H1 (cell line): ENCODE measurements at regions not wholly inside any gene's neighbourhood (a gene's known extent, or its start where the extent isn't known, plus 50 kb on each side); places are given as distances from the start of the nearest gene placed in this dataset.

Experiments
- CTCF ChIA-PET: fragments of 300-600 bp; sonication (Branson Sonifier 250); formaldehyde crosslinking; loops from one replicate; lab custom pipeline; 2021; ENCODE audit not compliant: partially characterized antibody; lab: Charles Lee
- POLR2A ChIA-PET: fragments of 300-600 bp; sonication (Branson Sonifier 250); formaldehyde crosslinking; loops from one replicate; lab custom pipeline; 2021; ENCODE audit warnings: inconsistent platforms; ENCODE audit not compliant: partially characterized antibody; lab: Charles Lee
- DNase-seq, 2 experiments: peaks; one replicate each; pipeline versions ENCODE4 v3.0.0 to v3.0.0-alpha.2; 2010 to 2022; ENCODE audit warnings: low spot score in 2 of 2, low read depth in 1 of 2, mixed read lengths in 1 of 2
- FAIRE-seq: peaks from 2 replicates; lab custom pipeline; 2011; peaks lifted over from hg19 to GRCh38; lab: Jason Lieb, UNC
- H2AFZ ChIP-seq: 2 replicates; pipeline ENCODE4 v1.8.1; 2012; ENCODE audit warnings: low read length, inconsistent platforms
- H2AK5ac ChIP-seq: 2 replicates; pipeline ENCODE4 v1.6.1; 2013; ENCODE audit warnings: low read depth, low read length
- H2BK120ac ChIP-seq: replicated peaks from 2 replicates; pipeline ENCODE3; 2013; ENCODE audit warnings: low read depth, low read length, inconsistent platforms
- H2BK12ac ChIP-seq: 2 replicates; pipeline ENCODE4 v1.6.1; 2013; ENCODE audit warnings: low read depth, low read length
- H2BK15ac ChIP-seq: 2 replicates; pipeline ENCODE4 v1.6.1; 2013; ENCODE audit warnings: low read length
- H2BK20ac ChIP-seq: 2 replicates; pipeline ENCODE4 v1.6.1; 2013; ENCODE audit warnings: low read length
- H2BK5ac ChIP-seq: 2 replicates; pipeline ENCODE4 v1.6.1; 2013; ENCODE audit warnings: low read depth, low read length
- H3K14ac ChIP-seq: 2 replicates; pipeline ENCODE4 v1.6.1; 2013; ENCODE audit warnings: inconsistent platforms; ENCODE audit not compliant: insufficient read length
- H3K18ac ChIP-seq: 2 replicates; pipeline ENCODE4 v1.6.1; 2013; ENCODE audit warnings: low read length; ENCODE audit errors: extremely low read depth
- H3K23ac ChIP-seq: 2 replicates; pipeline ENCODE4 v1.6.1; 2013; ENCODE audit warnings: inconsistent platforms; ENCODE audit not compliant: insufficient read length
- H3K23me2 ChIP-seq: 2 replicates; pipeline ENCODE4 v1.6.1; 2013; ENCODE audit warnings: low read depth, low read length
- H3K27ac ChIP-seq: 2 replicates; pipeline ENCODE4 v1.6.1; 2011; ENCODE audit warnings: low read depth, low read length, inconsistent platforms
- H3K27me3 ChIP-seq, 4 experiments: replicated peaks in 1 of 4; 1 replicate in 1 of 4; 2 replicates in 3 of 4; pipeline versions ENCODE4 v1.6.1 to v1.8.1; 2011 to 2013; ENCODE audit warnings: low read length in 3 of 4, mild to moderate bottlenecking in 3 of 4, inconsistent platforms in 2 of 4, mixed read lengths in 2 of 4, moderate library complexity in 1 of 4; ENCODE audit not compliant: control insufficient read depth in 3 of 4, insufficient read depth in 3 of 4; ENCODE audit errors: extremely low read depth in 1 of 4
- H3K36me3 ChIP-seq, 4 experiments: 2 replicates each; pipeline versions ENCODE4 v1.6.1 to v1.8.1; 2011 to 2013; ENCODE audit warnings: mild to moderate bottlenecking in 4 of 4, low read length in 3 of 4, moderate library complexity in 2 of 4, control low read depth in 1 of 4, inconsistent platforms in 1 of 4; ENCODE audit not compliant: insufficient read depth in 4 of 4, control insufficient read depth in 2 of 4
- H3K4ac ChIP-seq: replicated peaks from 2 replicates; pipeline ENCODE3; 2013; ENCODE audit warnings: low read length, low read depth, mixed read lengths, inconsistent platforms; ENCODE audit not compliant: insufficient read length
- H3K4me1 ChIP-seq, 4 experiments: replicated peaks in 1 of 4; 1 replicate in 1 of 4; 2 replicates in 3 of 4; pipeline versions ENCODE4 v1.6.1 to v1.8.1; 2011 to 2013; ENCODE audit warnings: low read length in 3 of 4, inconsistent platforms in 2 of 4, mixed read lengths in 1 of 4; ENCODE audit not compliant: insufficient read depth in 4 of 4, control insufficient read depth in 3 of 4
- H3K4me2 ChIP-seq, 2 experiments: 2 replicates each; pipeline versions ENCODE4 v1.6.1 to v1.8.1; 2011 to 2013; ENCODE audit warnings: low read depth in 2 of 2, low read length in 2 of 2, control low read depth in 1 of 2, inconsistent platforms in 1 of 2, mild to moderate bottlenecking in 1 of 2; ENCODE audit not compliant: insufficient read depth in 1 of 2
- H3K4me3 ChIP-seq, 4 experiments: fragments of 200-600, 300-600 bp in 1 of 4; sonication (generic), shearing (Covaris generic), sonication (Bioruptor Twin) in 1 of 4; 2 replicates each; pipeline versions ENCODE4 v1.5.1 to v1.8.1; 2011 to 2016; ENCODE audit warnings: low read length in 4 of 4, low read depth in 3 of 4, control low read depth in 2 of 4, inconsistent platforms in 2 of 4, mild to moderate bottlenecking in 2 of 4, mixed read lengths in 1 of 4, moderate library complexity in 1 of 4; ENCODE audit not compliant: insufficient read depth in 2 of 4; ENCODE audit errors: extremely low read depth in 1 of 4
- H3K56ac ChIP-seq: replicated peaks from 2 replicates; pipeline ENCODE3; 2013; ENCODE audit warnings: low read depth, mild to moderate bottlenecking, mixed read lengths, low read length, inconsistent platforms; ENCODE audit not compliant: insufficient read length
- H3K79me1 ChIP-seq: 2 replicates; pipeline ENCODE4 v1.6.1; 2013; ENCODE audit warnings: low read depth, low read length, control low read depth
- H3K79me2 ChIP-seq, 2 experiments: 2 replicates each; pipeline versions ENCODE4 v1.6.1 to v1.8.1; 2012 to 2013; ENCODE audit warnings: low read length in 2 of 2, mild to moderate bottlenecking in 2 of 2, inconsistent platforms in 1 of 2; ENCODE audit not compliant: insufficient read depth in 2 of 2, control insufficient read depth in 1 of 2
- H3K9ac ChIP-seq, 4 experiments: replicated peaks in 1 of 4; 1 replicate in 1 of 4; 2 replicates in 3 of 4; pipeline versions ENCODE4 v1.6.1 to v1.8.1; 2011 to 2013; ENCODE audit warnings: low read depth in 3 of 4, low read length in 3 of 4, control low read depth in 2 of 4, mild to moderate bottlenecking in 2 of 4, moderate library complexity in 2 of 4, inconsistent platforms in 1 of 4; ENCODE audit errors: extremely low read depth in 1 of 4
- H3K9me3 ChIP-seq, 2 experiments: 2 replicates each; pipeline versions ENCODE4 v1.6.1 to v1.8.1; 2012 to 2013; ENCODE audit warnings: mild to moderate bottlenecking in 2 of 2, moderate library complexity in 2 of 2, control low read depth in 1 of 2, inconsistent platforms in 1 of 2, low read depth in 1 of 2, low read length in 1 of 2, mixed read lengths in 1 of 2; ENCODE audit not compliant: insufficient read depth in 2 of 2
- H4K20me1 ChIP-seq, 2 experiments: replicated peaks in 1 of 2; 2 replicates each; pipeline versions ENCODE3 to v1.8.1; 2011 to 2013; ENCODE audit warnings: inconsistent platforms in 2 of 2, low read length in 2 of 2, mild to moderate bottlenecking in 1 of 2; ENCODE audit not compliant: insufficient read depth in 2 of 2, control insufficient read depth in 1 of 2
- H4K5ac ChIP-seq: 2 replicates; pipeline ENCODE4 v1.6.1; 2013; ENCODE audit warnings: low read length, low read depth, mixed read lengths, inconsistent platforms; ENCODE audit not compliant: insufficient read length
- H4K8ac ChIP-seq: 2 replicates; pipeline ENCODE4 v1.8.0; 2013; ENCODE audit warnings: mild to moderate bottlenecking, moderate library complexity, low read length, inconsistent platforms; ENCODE audit not compliant: insufficient read depth; ENCODE audit errors: extremely low read depth
- H4K91ac ChIP-seq: replicated peaks from 2 replicates; pipeline ENCODE3; 2013; ENCODE audit warnings: low read length, mixed read lengths, inconsistent platforms; ENCODE audit not compliant: insufficient read length
- ATF2 ChIP-seq: IDR thresholded peaks from 2 replicates; pipeline ENCODE4 v1.6.1; 2012; ENCODE audit warnings: low read length, inconsistent platforms
- CHD1 ChIP-seq: IDR thresholded peaks from 2 replicates; pipeline ENCODE4 v1.6.1; 2012; ENCODE audit warnings: low read depth, low read length, improper control_type of control experiment
- GTF2F1 ChIP-seq: IDR thresholded peaks from 2 replicates; pipeline ENCODE4 v1.6.1; 2012; ENCODE audit warnings: low read depth, low read length, improper control_type of control experiment, borderline replicate concordance
- KDM4A ChIP-seq: IDR thresholded peaks from one replicate; pipeline ENCODE4 v1.7.1; 2012; ENCODE audit warnings: low read depth, mild to moderate bottlenecking, moderate library complexity, low read length, inconsistent platforms; ENCODE audit not compliant: severe bottlenecking
- NRF1 ChIP-seq: IDR thresholded peaks from 2 replicates; pipeline ENCODE4 v1.6.1; 2011; ENCODE audit warnings: mild to moderate bottlenecking, low read depth, low read length, improper control_type of control experiment
- POLR2A ChIP-seq, 2 experiments: IDR thresholded peaks; 1 replicate in 1 of 2; 2 replicates in 1 of 2; pipeline ENCODE4 v1.6.1; 2011; ENCODE audit warnings: low read depth in 2 of 2, low read length in 2 of 2, mild to moderate bottlenecking in 2 of 2; ENCODE audit errors: control extremely low read depth in 1 of 2
- RBBP5 ChIP-seq: IDR thresholded peaks from 2 replicates; pipeline ENCODE4 v1.7.1; 2012; ENCODE audit warnings: low read depth, mild to moderate bottlenecking, inconsistent platforms, low read length, moderate library complexity, borderline replicate concordance
- RFX5 ChIP-seq: IDR thresholded peaks from 2 replicates; pipeline ENCODE4 v1.6.1; 2011; ENCODE audit warnings: low read depth, low read length, improper control_type of control experiment, borderline replicate concordance
- SIN3A ChIP-seq, 2 experiments: IDR thresholded peaks in 1 of 2; conservative IDR thresholded peaks in 1 of 2; 2 replicates each; pipeline ENCODE4 v1.6.1; 2011 to 2012; ENCODE audit warnings: low read length in 2 of 2, improper control_type of control experiment in 1 of 2, low read depth in 1 of 2, mild to moderate bottlenecking in 1 of 2
- SIX5 ChIP-seq: IDR thresholded peaks from 2 replicates; pipeline ENCODE4 v1.6.1; 2011; ENCODE audit warnings: mild to moderate bottlenecking, low read depth, low read length
- USF2 ChIP-seq: IDR thresholded peaks from 2 replicates; pipeline ENCODE4 v1.6.1; 2011; ENCODE audit warnings: low read length, improper control_type of control experiment
- WGBS, 2 experiments: shearing (Covaris generic) in 1 of 2; methylation state at CpG; one replicate each; pipeline versions ENCODE4 v1.1.6 to v1.1.7; 2013 to 2015; ENCODE audit warnings: low lambda C conversion rate in 2 of 2, mixed read lengths in 2 of 2, inconsistent platforms in 1 of 2, low coverage in 1 of 2, missing lambda C conversion rate in 1 of 2; ENCODE audit not compliant: insufficient replicate concordance in 2 of 2, insufficient coverage in 1 of 2, insufficient read length in 1 of 2; ENCODE audit errors: extremely low coverage in 1 of 2, missing lambda C conversion rate in 1 of 2; 5-methylcytosine and 5-hydroxymethylcytosine counted together

GRCh38 chr11:116414357-116414880, 358.4 kb downstream of the BUD13 start:
- Histone ChIP-seq H3K56ac (no peak overlapping the region), H2BK120ac (no peak overlapping the region), H3K9me3 (no peaks in the 10 kb centered on the region), H3K4me2 (no peak overlapping the region), H4K5ac (no peak overlapping the region), H3K27me3 (no peaks in the 10 kb centered on the region), H2BK15ac (no peak overlapping the region), H3K9ac (no peak overlapping the region), H2BK20ac (no peak overlapping the region), H3K27ac (no peak overlapping the region), H2BK12ac (peak overlapping the region; percentile 60; the same call in 1 of the 2 replicates), H3K4me3 (no peak overlapping the region), H4K8ac (no peak overlapping the region), H2AK5ac (no peak overlapping the region), H2BK5ac (no peak overlapping the region), H3K23ac (no peak overlapping the region), H3K79me2 (no peaks in the 10 kb centered on the region), H3K23me2 (peaks cover 2% of the 10 kb centered on the region; the same call in 1 of the 2 replicates), H3K79me1 (no peaks in the 10 kb centered on the region; the same call in 1 of the 2 replicates), H3K18ac (no peak overlapping the region), H4K91ac (no peak overlapping the region), H3K4ac (no peak overlapping the region), H3K14ac (no peak overlapping the region), H2AFZ (no peak overlapping the region), H3K36me3 (no peaks in the 10 kb centered on the region), H3K4me1 (peaks cover 4 to 9% (median 4%) of the 10 kb centered on the region in 4 experiments; a peak in 5 of 7 replicates), H4K20me1 (peaks cover 0 to 2% of the 10 kb centered on the region in 2 experiments)
- WGBS, 2 experiments, result 85% methylated on average over 9 of the region's 9 CpGs; no CpG with 5 or more reads in 1 of the 2 experiments
- FAIRE-seq (no peak), DNase-seq (no peak)
- ChIA-PET POLR2A (interaction anchor here (1.3 kb wide), 1 partner anchor 9 kb away, joined by 5 read pairs; no protein-coding TSS in a partner anchor), CTCF (interaction anchor here (0.5 to 3.4 kb wide), 9 partner anchors 9 to 266 kb away, joined by 3 to 13 read pairs (median 3); no protein-coding TSS in a partner anchor)
- TF ChIP-seq NRF1 (no peak), CHD1 (no peak), POLR2A (IDR thresholded peaks at IDR 0.05; ENCODE audit: control extremely low read depth in 1 of 2, low read depth in 2 of 2, low read length in 2 of 2) (no peak), ATF2 (no peak), GTF2F1 (no peak), RFX5 (no peak), KDM4A (no peak), SIN3A (conservative IDR thresholded peaks at IDR 0.05 in 1 of 2, IDR thresholded peaks at IDR 0.05 in 1 of 2; ENCODE audit: low read depth in 1 of 2, low read length in 2 of 2) (no peak), SIX5 (no peak), USF2 (no peak), RBBP5 (no peak)
